DMS153 (cell line): ENCODE measurements at regions not wholly inside any gene's neighbourhood (a gene's known extent, or its start where the extent isn't known, plus 50 kb on each side); places are given as distances from the start of the nearest gene placed in this dataset.
"Not testable (repeated sequence)": the region's sequence is repeated elsewhere in the genome, so short reads cannot be mapped to it uniquely, and the experiment has no call there.

Experiments used
- DNase-seq: peaks from one replicate; lab custom pipeline; 2025; lab: John Stamatoyannopoulos, UW

DNA sequence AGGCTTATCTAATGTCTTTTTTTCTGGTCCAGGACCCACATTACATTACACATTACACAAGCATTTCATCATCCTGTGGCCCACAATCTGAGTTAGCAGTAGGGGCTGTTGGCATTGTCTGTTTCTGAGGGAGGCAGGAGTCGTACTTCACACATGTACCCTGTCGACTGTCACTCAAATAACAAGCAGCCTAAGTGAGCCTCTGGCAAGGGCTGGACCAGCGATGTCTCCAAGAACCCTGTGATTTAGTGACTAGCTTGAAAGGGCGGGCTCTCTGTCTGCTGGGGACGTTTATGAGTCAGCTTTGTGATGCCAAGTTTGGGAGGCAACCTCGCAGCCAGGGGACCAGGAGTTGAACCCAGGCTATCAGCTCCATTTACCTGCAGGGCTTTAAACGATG lies 251.4 kb downstream of the HS3ST3B1 start:
- no peak for DNase-seq

GRCh38 chr17:14547556-14547955 lies 246.7 kb downstream of the HS3ST3B1 start:
- no peak for DNase-seq

DNA sequence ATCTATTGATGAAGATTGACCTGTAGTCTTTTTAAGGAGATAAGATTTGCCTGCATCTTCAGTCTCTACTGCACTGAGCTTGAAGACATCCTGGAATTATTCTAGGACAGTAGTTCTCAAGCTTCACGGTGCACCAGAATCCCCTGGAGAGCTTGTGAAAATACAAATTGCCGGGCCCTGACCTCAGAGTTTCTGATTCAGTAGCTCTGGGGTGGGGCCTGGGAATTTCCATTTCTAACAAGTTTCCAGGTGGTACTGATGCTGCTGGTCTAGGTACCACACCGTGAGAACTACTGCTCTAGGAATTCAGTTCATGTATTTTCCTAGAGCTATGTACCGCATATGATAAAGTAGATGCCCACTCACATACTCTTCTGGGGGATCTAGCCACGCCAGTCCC lies 246.1 kb downstream of the HS3ST3B1 start:
- no peak for DNase-seq

GRCh38 chr17:14545156-14545906 lies 244.4 kb downstream of the HS3ST3B1 start:
- no peak for DNase-seq

DNA sequence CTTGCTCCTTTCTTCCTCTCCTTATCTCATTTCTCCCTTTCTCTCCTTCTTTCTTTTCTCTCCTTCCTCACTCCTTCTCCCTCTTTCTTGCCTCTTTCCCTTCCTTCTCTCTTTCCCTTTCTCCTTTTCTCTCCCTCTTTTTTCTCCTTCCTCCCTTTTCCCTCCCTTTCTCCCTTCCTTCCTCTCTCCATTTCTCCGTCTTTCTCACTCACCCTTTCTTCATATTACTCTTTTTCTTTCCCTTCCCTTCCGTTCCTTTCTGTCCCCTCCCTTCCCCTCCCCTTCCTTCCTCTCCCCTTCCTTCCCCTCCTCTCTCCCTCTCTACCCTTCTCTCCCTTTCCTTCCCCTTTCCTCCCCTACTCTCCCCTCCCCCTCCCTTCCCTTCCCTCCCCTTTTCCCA lies 240.8 kb downstream of the HS3ST3B1 start:
- DNase-seq, result no peak

- no peak for DNase-seq
Observed at GRCh38 chr17:14539801-14540200, 238.9 kb downstream of the HS3ST3B1 start.

DNA sequence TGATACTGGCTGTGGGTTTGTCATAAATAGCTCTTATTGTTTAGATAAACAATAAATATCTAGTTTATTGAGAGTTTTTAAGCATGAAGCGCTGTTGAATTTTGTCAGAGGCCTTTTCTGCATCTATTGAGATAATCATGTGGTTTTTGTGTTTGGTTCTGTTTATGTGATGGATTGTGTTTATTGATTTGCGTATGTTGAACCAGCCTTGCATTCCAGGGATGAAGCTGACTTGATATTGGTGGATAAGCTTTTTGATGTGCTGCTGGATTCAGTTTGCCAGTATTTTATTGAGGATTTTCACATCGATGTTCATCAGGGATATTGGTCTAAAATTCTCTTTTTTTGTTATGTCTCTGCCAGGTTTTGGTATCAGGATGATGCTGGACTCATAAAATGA lies 231.4 kb downstream of the HS3ST3B1 start:
- DNase-seq, result not testable (repeated sequence)

GRCh38 chr17:14525551-14526455 lies 224.9 kb downstream of the HS3ST3B1 start:
- DNase-seq, result no peak

DNA sequence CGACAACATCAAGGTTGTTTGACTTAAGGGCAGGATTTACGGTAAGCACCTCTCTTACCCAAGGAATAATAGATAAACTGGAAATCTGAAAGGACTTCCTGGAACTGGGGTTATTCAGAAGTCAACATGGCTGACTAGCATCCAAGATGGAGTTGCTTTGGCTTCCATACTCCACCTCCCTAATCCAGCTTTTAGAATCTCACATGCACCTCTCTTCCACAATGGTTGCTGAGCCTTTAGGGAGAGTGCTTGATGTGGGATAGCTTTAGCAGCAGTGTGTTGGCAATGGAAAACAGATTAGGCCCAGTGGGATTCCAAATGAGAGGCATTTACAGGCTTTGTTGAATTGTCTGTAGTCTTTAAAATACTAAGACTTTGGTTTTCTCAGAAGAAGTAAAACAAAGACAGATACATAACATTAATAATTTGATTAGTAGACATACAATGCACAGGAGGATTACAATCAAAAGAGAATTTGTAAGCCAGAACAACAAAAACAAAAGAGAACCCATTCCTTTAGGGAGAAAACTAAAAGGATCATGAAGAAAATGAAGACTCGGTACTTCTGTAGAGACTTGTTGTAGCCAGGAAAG lies 222.0 kb downstream of the HS3ST3B1 start:
- no peak for DNase-seq

- not testable (repeated sequence) for DNase-seq
Observed at GRCh38 chr17:14518919-14519318, 218.0 kb downstream of the HS3ST3B1 start.

- no peak for DNase-seq
Observed at GRCh38 chr17:14514973-14515372, 214.1 kb downstream of the HS3ST3B1 start.

DNA sequence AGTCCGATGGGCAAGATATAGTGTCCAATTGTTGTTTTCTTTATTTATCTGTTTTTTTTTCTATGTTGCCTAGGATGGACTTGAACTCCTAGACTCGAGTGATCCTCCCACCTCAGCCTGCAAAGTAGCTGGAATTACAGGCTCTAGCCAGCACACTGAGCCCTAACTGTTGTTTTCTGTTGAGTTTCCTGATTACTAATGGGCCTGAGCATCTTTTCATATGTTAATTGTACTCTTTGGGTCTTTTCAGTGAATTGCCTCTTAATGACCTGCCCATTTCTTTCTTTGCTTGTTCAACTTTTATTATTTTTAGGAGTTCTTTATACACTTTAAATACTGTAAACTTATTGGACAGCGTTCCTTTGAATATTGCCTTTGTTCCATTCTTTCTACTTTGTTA lies 213.0 kb downstream of the HS3ST3B1 start:
- no peak for DNase-seq

- DNase-seq, result no peak
Observed at GRCh38 chr17:14510136-14510535, 209.3 kb downstream of the HS3ST3B1 start.

GRCh38 chr17:14508156-14508555 lies 207.3 kb downstream of the HS3ST3B1 start:
- no peak for DNase-seq

DNA sequence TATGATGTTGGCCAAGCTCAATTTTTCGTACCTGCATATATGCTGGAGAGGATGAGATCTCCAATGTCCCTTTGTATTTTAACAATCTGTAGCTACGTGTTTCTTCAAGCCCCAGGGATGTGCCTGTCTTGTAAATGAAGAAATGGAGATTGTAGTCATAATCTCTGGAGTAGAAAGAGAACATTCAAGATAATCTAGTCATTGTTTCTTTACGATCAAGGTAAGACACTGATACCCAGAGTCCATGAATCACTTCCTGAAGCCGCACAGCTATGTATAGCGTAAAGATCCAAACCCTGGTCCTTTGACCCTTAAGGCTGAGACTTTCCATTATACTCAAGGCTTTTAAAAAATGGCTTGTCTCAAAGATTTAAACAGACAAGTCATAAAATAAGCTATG lies 205.5 kb downstream of the HS3ST3B1 start:
- no peak for DNase-seq

GRCh38 chr17:14505606-14506005 lies 204.7 kb downstream of the HS3ST3B1 start:
- DNase-seq, result no peak

DNA sequence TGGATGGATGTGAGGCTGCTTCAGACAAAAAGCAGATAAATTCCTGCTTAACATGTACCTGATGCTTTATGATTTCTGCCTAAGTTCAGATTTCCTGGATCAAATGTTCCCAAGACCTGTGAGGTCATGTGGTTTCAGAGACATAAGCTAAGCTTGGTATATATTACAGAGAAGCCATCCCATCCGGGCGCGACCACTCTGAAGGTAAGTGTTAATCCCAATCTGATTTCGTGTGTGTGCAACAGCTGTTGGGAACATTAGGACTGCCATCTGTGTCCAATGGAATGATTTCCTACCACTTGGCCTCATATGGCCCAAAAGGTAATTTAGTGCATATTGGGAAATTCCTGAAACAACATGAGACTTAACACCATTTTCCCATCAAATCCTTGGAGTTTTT lies 199.1 kb downstream of the HS3ST3B1 start:
- no peak for DNase-seq

GRCh38 chr17:14498812-14499211 lies 197.9 kb downstream of the HS3ST3B1 start:
- DNase-seq, result no peak

- no peak for DNase-seq
Observed at GRCh38 chr17:14494161-14494560, 193.3 kb downstream of the HS3ST3B1 start.

DNA sequence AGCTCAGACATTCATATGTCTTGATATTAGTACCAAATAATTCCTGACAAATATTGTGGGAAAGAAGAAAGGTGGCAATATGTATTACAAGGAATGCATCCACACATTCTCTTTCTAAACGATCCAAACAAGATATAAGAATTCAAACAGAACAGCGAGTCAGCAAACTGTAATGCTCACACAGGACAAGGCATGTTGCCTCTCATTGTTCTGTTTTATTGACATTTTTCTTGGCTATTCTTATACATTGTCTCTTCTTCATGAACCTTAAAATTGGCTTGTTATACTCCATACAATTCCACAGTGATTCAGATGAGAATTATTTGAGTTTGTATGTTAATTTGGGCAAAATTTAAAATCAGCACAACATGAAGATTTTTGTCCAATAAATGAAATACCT lies 189.1 kb downstream of the HS3ST3B1 start:
- DNase-seq, result no peak

- no peak for DNase-seq
Observed at GRCh38 chr17:14488958-14489550, 188.2 kb downstream of the HS3ST3B1 start.

- DNase-seq, result no peak
Observed at GRCh38 chr17:14487068-14487467, 186.2 kb downstream of the HS3ST3B1 start.
